Vagina (tissue), 2 donors: ENCODE measurements at regions not wholly inside any gene's neighbourhood (a gene's known extent, or its start where the extent isn't known, plus 50 kb on each side); places are given as distances from the start of the nearest gene placed in this dataset.

Source experiments
- DNase-seq, 2 donors: peaks; one replicate each; pipeline ENCODE4 v3.0.0-alpha.2; 2017; ENCODE audit errors: extremely low spot score in 2 of 2
- H3K27ac ChIP-seq: fragments of 200-600 bp; sonication (generic); one replicate; pipeline ENCODE4 v1.5.1; 2019
- H3K27me3 ChIP-seq: fragments of 200-600 bp; sonication (generic); one replicate; pipeline ENCODE4 v1.5.1; 2019
- H3K36me3 ChIP-seq, 2 donors: fragments of 200-600 bp; sonication (generic); one replicate each; pipeline ENCODE4 v1.5.1; 2017 to 2019
- H3K4me1 ChIP-seq: fragments of 200-600 bp; sonication (generic); one replicate; pipeline ENCODE4 v1.5.1; 2019
- H3K4me3 ChIP-seq, 2 donors: fragments of 200-600 bp; sonication (generic); 1 replicate in 1 of 2; 2 replicates in 1 of 2; pipeline ENCODE4 v1.5.1; 2016 to 2019
- H3K9me3 ChIP-seq: fragments of 200-600 bp; sonication (generic); one replicate; pipeline ENCODE4 v1.5.1; 2019
- POLR2A ChIP-seq, 2 donors: fragments of 450-650 bp; IDR thresholded peaks; one replicate each; pipeline ENCODE4 v1.6.1; 2017; ENCODE audit warnings: antibody characterized with exemption in 2 of 2, mild to moderate bottlenecking in 2 of 2, moderate library complexity in 2 of 2
- POLR2AphosphoS5 ChIP-seq, 2 donors: sonication (generic); formaldehyde crosslinking; IDR thresholded peaks; one replicate each; pipeline ENCODE4 v1.9.0; 2017; ENCODE audit warnings: antibody characterized with exemption in 2 of 2, mild to moderate bottlenecking in 2 of 2, low read depth in 1 of 2; ENCODE audit not compliant: insufficient read depth in 1 of 2
- intact Hi-C: fragments of 100-400 bp; cut with DNase I; formaldehyde crosslinking; loops from one replicate; pipeline ENCODE4 v1.15.1; 2023
- TF ChIP-seq, protein P1 (sequence below), 3 experiments: fragments of 450-650 bp in 2 of 3; fragments of 200-600 bp in 1 of 3; sonication (generic) in 1 of 3; IDR thresholded peaks; one replicate each; pipeline ENCODE4 v1.5.1; 2017 to 2019; ENCODE audit warnings: antibody characterized with exemption in 3 of 3, mild to moderate bottlenecking in 2 of 3, moderate library complexity in 2 of 3

DNA sequence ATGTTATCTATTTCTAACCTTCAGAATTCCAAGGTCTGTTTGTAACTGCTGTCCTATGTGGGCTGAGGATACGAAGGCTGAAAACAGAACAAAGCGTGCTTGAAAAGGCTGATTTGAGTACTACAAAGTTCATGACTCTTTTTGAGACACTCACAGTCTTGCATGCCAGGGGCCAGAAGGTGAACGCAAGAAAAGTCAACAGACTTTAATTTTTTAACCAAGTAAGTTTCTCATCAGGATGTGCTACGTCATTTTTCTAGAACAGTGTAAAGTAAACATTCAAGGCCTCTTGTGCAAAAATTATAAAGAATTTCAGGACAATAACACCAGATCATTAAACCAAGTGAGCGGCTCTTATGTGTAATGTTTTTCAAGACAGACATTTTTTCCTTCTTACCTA, 163.5 kb downstream of the COG6 start:
- no peak overlapping the region for H3K4me3 ChIP-seq
- H3K4me1 ChIP-seq = no peaks in the 10 kb centered on the region
- no peak for DNase-seq
- no peaks in the 10 kb centered on the region for H3K9me3 ChIP-seq
- H3K27ac ChIP-seq = no peak overlapping the region
- intact Hi-C loops = no loop called here
- no peaks in the 10 kb centered on the region for H3K36me3 ChIP-seq
- no peak for TF ChIP-seq POLR2AphosphoS5 (IDR thresholded peaks at IDR 0.05; ENCODE audit: insufficient read depth in 1 of 2, low read depth in 1 of 2)
- TF ChIP-seq, protein P1, sequence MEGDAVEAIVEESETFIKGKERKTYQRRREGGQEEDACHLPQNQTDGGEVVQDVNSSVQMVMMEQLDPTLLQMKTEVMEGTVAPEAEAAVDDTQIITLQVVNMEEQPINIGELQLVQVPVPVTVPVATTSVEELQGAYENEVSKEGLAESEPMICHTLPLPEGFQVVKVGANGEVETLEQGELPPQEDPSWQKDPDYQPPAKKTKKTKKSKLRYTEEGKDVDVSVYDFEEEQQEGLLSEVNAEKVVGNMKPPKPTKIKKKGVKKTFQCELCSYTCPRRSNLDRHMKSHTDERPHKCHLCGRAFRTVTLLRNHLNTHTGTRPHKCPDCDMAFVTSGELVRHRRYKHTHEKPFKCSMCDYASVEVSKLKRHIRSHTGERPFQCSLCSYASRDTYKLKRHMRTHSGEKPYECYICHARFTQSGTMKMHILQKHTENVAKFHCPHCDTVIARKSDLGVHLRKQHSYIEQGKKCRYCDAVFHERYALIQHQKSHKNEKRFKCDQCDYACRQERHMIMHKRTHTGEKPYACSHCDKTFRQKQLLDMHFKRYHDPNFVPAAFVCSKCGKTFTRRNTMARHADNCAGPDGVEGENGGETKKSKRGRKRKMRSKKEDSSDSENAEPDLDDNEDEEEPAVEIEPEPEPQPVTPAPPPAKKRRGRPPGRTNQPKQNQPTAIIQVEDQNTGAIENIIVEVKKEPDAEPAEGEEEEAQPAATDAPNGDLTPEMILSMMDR (IDR thresholded peaks at IDR 0.05) = no peak
- no peaks in the 10 kb centered on the region for H3K27me3 ChIP-seq

DNA sequence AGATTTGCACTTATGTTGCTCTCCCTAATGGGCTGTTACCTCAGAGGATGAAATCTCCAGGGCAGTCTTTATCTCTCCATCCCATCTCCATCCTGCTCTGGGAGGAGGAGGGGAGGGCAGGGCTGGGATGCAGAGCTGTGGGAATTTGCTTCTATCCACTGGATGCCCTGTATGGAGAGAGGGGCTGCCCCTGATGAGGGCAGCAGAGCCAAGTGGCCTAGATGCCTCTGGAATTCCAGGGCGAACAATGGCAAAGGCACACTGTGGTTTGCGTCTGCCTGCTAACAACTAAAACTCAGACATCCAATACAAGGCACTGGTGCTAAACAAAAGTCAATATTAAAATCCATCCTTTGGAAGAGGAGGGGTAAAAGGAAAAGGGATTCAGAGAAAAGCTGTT, 165.1 kb downstream of the COG6 start:
- intact Hi-C loops = no loop called here
- TF ChIP-seq POLR2AphosphoS5 (IDR thresholded peaks at IDR 0.05; ENCODE audit: insufficient read depth in 1 of 2, low read depth in 1 of 2) (no peak), POLR2A (IDR thresholded peaks at IDR 0.05) (no peak)
- TF ChIP-seq, protein P1 (IDR thresholded peaks at IDR 0.05) = no peak
- H3K9me3 ChIP-seq = no peaks in the 10 kb centered on the region
- no peaks in the 10 kb centered on the region for H3K36me3 ChIP-seq
- H3K4me3 ChIP-seq = no peak overlapping the region
- DNase-seq = no peak
- H3K27ac ChIP-seq = no peak overlapping the region
- H3K4me1 ChIP-seq = no peaks in the 10 kb centered on the region
- no peaks in the 10 kb centered on the region for H3K27me3 ChIP-seq

DNA sequence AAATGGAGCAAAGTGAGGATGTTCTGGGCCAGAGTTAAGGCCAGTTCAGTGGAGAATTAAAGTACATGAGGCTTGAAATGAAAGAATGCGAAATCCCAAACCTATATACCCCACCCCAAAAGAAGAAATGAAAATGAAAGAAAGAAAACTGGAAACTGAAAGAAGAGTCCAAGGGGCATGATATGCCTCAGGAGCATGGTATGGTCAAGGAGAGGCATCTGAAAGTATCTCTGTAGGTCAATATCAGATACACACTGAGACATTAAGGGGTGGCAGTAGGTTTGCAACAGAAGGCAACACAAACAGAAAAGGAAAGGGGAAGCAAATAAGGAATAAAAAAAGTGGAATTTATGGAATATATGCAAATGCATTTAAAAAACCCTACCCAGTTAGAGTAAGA, 166.5 kb downstream of the COG6 start:
- intact Hi-C loops = no loop called here
- Histone ChIP-seq H3K4me1 (no peaks in the 10 kb centered on the region), H3K4me3 (no peak overlapping the region), H3K36me3 (no peaks in the 10 kb centered on the region), H3K9me3 (no peaks in the 10 kb centered on the region), H3K27me3 (no peaks in the 10 kb centered on the region), H3K27ac (no peak overlapping the region)
- no peak for DNase-seq
- TF ChIP-seq POLR2A (IDR thresholded peaks at IDR 0.05) (no peak), POLR2AphosphoS5 (IDR thresholded peaks at IDR 0.05; ENCODE audit: insufficient read depth in 1 of 2, low read depth in 1 of 2) (no peak)
- TF ChIP-seq, protein P1 (IDR thresholded peaks at IDR 0.05) = no peak

DNA sequence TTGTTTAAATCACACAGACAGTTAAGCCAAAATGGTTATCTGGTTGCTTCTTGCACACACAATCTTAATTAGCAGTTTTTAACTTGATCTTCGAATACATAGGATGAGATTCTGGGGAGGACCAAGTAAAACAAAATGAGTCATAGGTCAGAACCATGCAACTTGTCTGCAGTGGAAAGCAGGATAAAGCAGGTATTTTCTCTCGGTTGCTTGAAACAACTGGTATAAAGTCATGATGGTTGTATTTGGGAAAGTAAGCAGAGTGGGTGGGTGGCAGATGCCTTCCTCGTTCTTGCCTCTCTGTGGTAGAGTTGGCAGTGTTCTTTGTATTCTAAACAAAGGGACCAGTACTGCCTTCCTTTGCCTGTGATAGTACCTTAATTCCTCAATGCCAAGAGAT, 167.0 kb downstream of the COG6 start:
- intact Hi-C loops = no loop called here
- Histone ChIP-seq H3K36me3 (no peaks in the 10 kb centered on the region), H3K27me3 (no peaks in the 10 kb centered on the region), H3K9me3 (no peaks in the 10 kb centered on the region), H3K4me3 (no peak overlapping the region), H3K27ac (no peak overlapping the region), H3K4me1 (no peaks in the 10 kb centered on the region)
- DNase-seq = no peak
- TF ChIP-seq, protein P1 (IDR thresholded peaks at IDR 0.05) = no peak
- TF ChIP-seq POLR2A (IDR thresholded peaks at IDR 0.05) (no peak), POLR2AphosphoS5 (IDR thresholded peaks at IDR 0.05; ENCODE audit: insufficient read depth in 1 of 2, low read depth in 1 of 2) (no peak)

DNA sequence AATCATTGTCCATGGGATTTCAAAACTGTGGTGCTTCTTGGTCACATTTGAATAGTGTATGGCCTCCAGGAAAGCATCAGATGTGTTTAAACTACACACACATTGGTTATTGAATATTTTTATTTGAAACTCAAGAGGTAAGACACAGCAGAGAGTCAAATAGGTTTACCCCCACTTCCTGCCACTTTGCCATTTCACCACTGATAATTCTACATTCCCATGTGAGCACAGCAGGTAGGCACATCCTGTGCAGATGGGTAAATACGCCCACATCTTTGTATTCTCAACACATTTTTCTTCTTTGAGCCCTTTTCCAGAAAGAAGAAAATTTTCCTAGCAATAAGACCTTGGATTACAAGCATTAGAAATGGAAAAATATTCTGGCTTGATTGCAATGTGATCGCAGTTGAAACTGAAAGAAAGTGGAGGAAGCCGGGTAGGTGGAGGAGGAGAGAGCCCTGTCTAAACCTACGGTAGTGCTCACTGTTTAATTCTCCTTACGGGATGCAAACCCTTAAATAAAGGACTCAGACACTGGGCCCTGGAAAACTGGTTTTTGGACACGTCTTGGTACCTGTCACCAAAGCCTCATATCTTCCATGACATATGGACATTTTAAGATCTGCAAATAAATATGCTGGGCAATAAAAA, 167.7 kb downstream of the COG6 start:
- no peak for DNase-seq
- TF ChIP-seq POLR2AphosphoS5 (IDR thresholded peaks at IDR 0.05; ENCODE audit: insufficient read depth in 1 of 2, low read depth in 1 of 2) = no peak
- no peak for TF ChIP-seq POLR2A (IDR thresholded peaks at IDR 0.05)
- TF ChIP-seq, protein P1 (IDR thresholded peaks at IDR 0.05) = no peak
- H3K27ac ChIP-seq = no peak overlapping the region
- H3K36me3 ChIP-seq = no peaks in the 10 kb centered on the region
- no peak overlapping the region for H3K4me3 ChIP-seq
- H3K9me3 ChIP-seq = no peaks in the 10 kb centered on the region
- H3K4me1 ChIP-seq = no peaks in the 10 kb centered on the region
- intact Hi-C loops = no loop called here
- no peaks in the 10 kb centered on the region for H3K27me3 ChIP-seq
